ENCODE measurements at regions not wholly inside any gene's neighbourhood (a gene's known extent, or its start where the extent isn't known, plus 50 kb on each side); places are given as distances from the start of the nearest gene placed in this dataset.

- TF ChIP-seq CTCF (IDR thresholded peaks at IDR 0.05; ENCODE audit: control insufficient read depth, insufficient read depth, low read depth, low read length, missing control alignments): no peak
- H3K4me3 ChIP-seq (ENCODE audit: control insufficient read depth, low read depth, low read length): no peak overlapping the region
- no peak for DNase-seq (ENCODE audit: low read depth)
Observed at GRCh38 chr6:3986241-3986640, 92.7 kb downstream of the FAM217A start.

- DNase-seq (ENCODE audit: low read depth): no peak
- H3K4me3 ChIP-seq (ENCODE audit: control insufficient read depth, low read depth, low read length): no peak overlapping the region
- TF ChIP-seq CTCF (IDR thresholded peaks at IDR 0.05; ENCODE audit: control insufficient read depth, insufficient read depth, low read depth, low read length, missing control alignments): no peak
Observed at GRCh38 chr6:3987053-3987452, 91.9 kb downstream of the FAM217A start.

- no peak for TF ChIP-seq CTCF (IDR thresholded peaks at IDR 0.05; ENCODE audit: control insufficient read depth, insufficient read depth, low read depth, low read length, missing control alignments)
- DNase-seq (ENCODE audit: low read depth): no peak
- no peak overlapping the region for H3K4me3 ChIP-seq (ENCODE audit: control insufficient read depth, low read depth, low read length)
Observed at GRCh38 chr6:3987576-3987975, 91.4 kb downstream of the FAM217A start.

GRCh38 chr6:3990692-3991491 is 88.0 kb downstream of the FAM217A start:
- DNase-seq (ENCODE audit: low read depth): peak; percentile 57
- peak overlapping the region; percentile 6 for H3K4me3 ChIP-seq (ENCODE audit: control insufficient read depth, low read depth, low read length)
- peak; percentile 94 for TF ChIP-seq CTCF (IDR thresholded peaks at IDR 0.05; ENCODE audit: control insufficient read depth, insufficient read depth, low read depth, low read length, missing control alignments)

- no peak for DNase-seq (ENCODE audit: low read depth)
- H3K4me3 ChIP-seq (ENCODE audit: control insufficient read depth, low read depth, low read length): no peak overlapping the region
- TF ChIP-seq CTCF (IDR thresholded peaks at IDR 0.05; ENCODE audit: control insufficient read depth, insufficient read depth, low read depth, low read length, missing control alignments): no peak
Observed at GRCh38 chr6:3991941-3992340, 87.0 kb downstream of the FAM217A start.

GRCh38 chr6:3996349-3996748 is 82.6 kb downstream of the FAM217A start:
- no peak overlapping the region for H3K4me3 ChIP-seq (ENCODE audit: control insufficient read depth, low read depth, low read length)

More at GRCh38 chr6:3996349-3996748, 82.6 kb downstream of the FAM217A start:
- DNase-seq (ENCODE audit: low read depth): no peak
- no peak for TF ChIP-seq CTCF (IDR thresholded peaks at IDR 0.05; ENCODE audit: control insufficient read depth, insufficient read depth, low read depth, low read length, missing control alignments)
